Neural cell (in vitro differentiated cells): ENCODE measurements at regions not wholly inside any gene's neighbourhood (a gene's known extent, or its start where the extent isn't known, plus 50 kb on each side); places are given as distances from the start of the nearest gene placed in this dataset.

Source experiments
- H2AFZ ChIP-seq: fragments of 200-600, 300-800 bp; sonication (generic), shearing (Covaris generic); 2 replicates; pipeline ENCODE4 v1.6.0; 2014; ENCODE audit warnings: low read depth, mild to moderate bottlenecking, antibody characterized with exemption, low read length, moderate library complexity
- H3F3A ChIP-seq: fragments of 200-600 bp; shearing (Covaris generic); 2 replicates; pipeline ENCODE4 v1.6.1; 2016; ENCODE audit warnings: mild to moderate bottlenecking, moderate library complexity, mixed read lengths, antibody characterized with exemption, low read length; ENCODE audit not compliant: insufficient read depth, poor library complexity, severe bottlenecking
- H3K27ac ChIP-seq: fragments of 200-600, 300-800 bp; sonication (generic), shearing (Covaris generic); 2 replicates; pipeline ENCODE4 v1.5.1; 2014; ENCODE audit warnings: mild to moderate bottlenecking, low read length, moderate library complexity
- H3K27me3 ChIP-seq: fragments of 300-800, 200-600 bp; sonication (generic), shearing (Covaris generic); 2 replicates; pipeline ENCODE4 v1.6.0; 2014; ENCODE audit warnings: mild to moderate bottlenecking, low read depth, low read length, moderate library complexity; ENCODE audit not compliant: insufficient read depth
- H3K36me3 ChIP-seq: fragments of 300-800, 200-600 bp; sonication (generic), shearing (Covaris generic); 2 replicates; pipeline ENCODE4 v1.5.1; 2014; ENCODE audit warnings: mild to moderate bottlenecking, antibody characterized with exemption, low read length, moderate library complexity; ENCODE audit not compliant: insufficient read depth
- H3K4me2 ChIP-seq: fragments of 300-800, 200-600 bp; sonication (generic), shearing (Covaris generic); 2 replicates; pipeline ENCODE4 v1.6.0; 2014; ENCODE audit warnings: mild to moderate bottlenecking, low read length
- H3K4me3 ChIP-seq: fragments of 300-800, 200-600 bp; sonication (generic), shearing (Covaris generic); 2 replicates; pipeline ENCODE4 v1.5.1; 2014; ENCODE audit warnings: mild to moderate bottlenecking, low read length, moderate library complexity
- H3K79me2 ChIP-seq: fragments of 200-600 bp; shearing (Covaris generic); replicated peaks from 2 replicates; pipeline ENCODE4 v1.6.0; 2014; ENCODE audit warnings: mild to moderate bottlenecking, low read length, moderate library complexity; ENCODE audit not compliant: insufficient read depth
- H3K9ac ChIP-seq: fragments of 300-800, 200-600 bp; sonication (generic), shearing (Covaris generic); 2 replicates; pipeline ENCODE4 v1.6.1; 2016; ENCODE audit warnings: mild to moderate bottlenecking, low read length, mixed read lengths
- H3K9me2 ChIP-seq: fragments of 200-600 bp; shearing (Covaris generic); 2 replicates; pipeline ENCODE4 v1.6.1; 2016; ENCODE audit warnings: mild to moderate bottlenecking, low read length, mixed read lengths; ENCODE audit not compliant: insufficient read depth
- H3K9me3 ChIP-seq: fragments of 200-600, 300-800 bp; sonication (generic), shearing (Covaris generic); 2 replicates; pipeline ENCODE4 v1.6.1; 2016; ENCODE audit warnings: mild to moderate bottlenecking, mixed run types, low read length, moderate library complexity, mixed read lengths
- H4K20me1 ChIP-seq: fragments of 200-600 bp; shearing (Covaris generic); 2 replicates; pipeline ENCODE4 v1.6.1; 2016; ENCODE audit warnings: mild to moderate bottlenecking, mixed run types; ENCODE audit not compliant: insufficient read depth
- EP300 ChIP-seq: fragments of 450-650 bp; conservative IDR thresholded peaks from 2 replicates; pipeline ENCODE4 v1.6.1; 2014; ENCODE audit warnings: antibody characterized with exemption, mild to moderate bottlenecking, moderate library complexity; ENCODE audit not compliant: poor library complexity, severe bottlenecking
- EZH2 ChIP-seq: fragments of 200-600, 300-800 bp; shearing (Covaris generic), sonication (generic); IDR thresholded peaks from 2 replicates; pipeline ENCODE4 v1.6.1; 2014; ENCODE audit warnings: antibody characterized with exemption, low read length, borderline replicate concordance, mild to moderate bottlenecking; ENCODE audit not compliant: insufficient read depth, poor library complexity, severe bottlenecking
- MXI1 ChIP-seq: fragments of 450-650 bp; conservative IDR thresholded peaks from 2 replicates; pipeline ENCODE4 v1.6.1; 2014; ENCODE audit warnings: antibody characterized with exemption, mild to moderate bottlenecking; ENCODE audit not compliant: poor library complexity, severe bottlenecking
- POLR2AphosphoS5 ChIP-seq: IDR thresholded peaks from 2 replicates; pipeline ENCODE4 v1.6.1; 2012
- RAD21 ChIP-seq: fragments of 450-650 bp; conservative IDR thresholded peaks from 2 replicates; pipeline ENCODE4 v1.6.1; 2014; ENCODE audit warnings: antibody characterized with exemption, mild to moderate bottlenecking, moderate library complexity
- SMC3 ChIP-seq: fragments of 450-650 bp; conservative IDR thresholded peaks from 2 replicates; pipeline ENCODE4 v1.6.1; 2014; ENCODE audit warnings: antibody characterized with exemption, mild to moderate bottlenecking, moderate library complexity; ENCODE audit not compliant: poor library complexity
- TAF1 ChIP-seq: IDR thresholded peaks from 2 replicates; pipeline ENCODE4 v1.6.1; 2012; ENCODE audit warnings: low read depth
- TF ChIP-seq, protein P1 (sequence below): IDR thresholded peaks from 2 replicates; pipeline ENCODE4 v1.6.1; 2012; ENCODE audit warnings: borderline replicate concordance
- TF ChIP-seq, protein P2 (sequence below): fragments of 450-650 bp; IDR thresholded peaks from 2 replicates; pipeline ENCODE4 v1.5.1; 2014; ENCODE audit warnings: antibody characterized with exemption, mild to moderate bottlenecking, moderate library complexity; ENCODE audit not compliant: poor library complexity, severe bottlenecking

DNA sequence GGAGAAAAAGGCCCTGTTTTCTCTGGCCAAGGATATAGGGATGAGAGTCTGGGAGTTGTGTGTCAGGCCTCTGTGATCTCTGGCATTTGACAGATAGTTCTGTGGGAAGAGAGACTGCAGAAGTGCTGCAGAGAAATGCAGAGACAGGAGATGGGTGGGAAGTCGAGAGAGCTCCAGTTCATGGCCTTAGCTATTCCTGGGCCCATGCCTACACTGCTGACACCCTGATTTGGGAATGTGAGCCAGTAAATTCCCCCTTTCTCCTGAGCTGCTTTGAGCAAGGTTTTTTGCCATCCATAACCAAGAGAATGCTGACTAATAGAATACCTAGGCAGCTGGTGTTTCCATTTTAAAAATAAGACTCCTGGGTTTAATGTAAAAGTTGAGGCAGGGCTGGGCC, 59.3 kb downstream of the EBLN2 start:
- Histone ChIP-seq H4K20me1 (no peaks in the 10 kb centered on the region), H3K9me2 (no peaks in the 10 kb centered on the region), H3K27ac (no peak overlapping the region), H3K79me2 (no peaks in the 10 kb centered on the region), H3K36me3 (no peaks in the 10 kb centered on the region), H3K4me3 (no peak overlapping the region), H3K9ac (no peak overlapping the region), H3K4me2 (no peak overlapping the region), H3K27me3 (no peaks in the 10 kb centered on the region), H3F3A (no peaks in the 10 kb centered on the region), H2AFZ (no peak overlapping the region), H3K9me3 (peaks cover 2% of the 10 kb centered on the region)
- TF ChIP-seq POLR2AphosphoS5 (no peak), SMC3 (no peak), TAF1 (no peak), MXI1 (no peak), RAD21 (no peak), EP300 (no peak), EZH2 (no peak)
- TF ChIP-seq, protein P1, sequence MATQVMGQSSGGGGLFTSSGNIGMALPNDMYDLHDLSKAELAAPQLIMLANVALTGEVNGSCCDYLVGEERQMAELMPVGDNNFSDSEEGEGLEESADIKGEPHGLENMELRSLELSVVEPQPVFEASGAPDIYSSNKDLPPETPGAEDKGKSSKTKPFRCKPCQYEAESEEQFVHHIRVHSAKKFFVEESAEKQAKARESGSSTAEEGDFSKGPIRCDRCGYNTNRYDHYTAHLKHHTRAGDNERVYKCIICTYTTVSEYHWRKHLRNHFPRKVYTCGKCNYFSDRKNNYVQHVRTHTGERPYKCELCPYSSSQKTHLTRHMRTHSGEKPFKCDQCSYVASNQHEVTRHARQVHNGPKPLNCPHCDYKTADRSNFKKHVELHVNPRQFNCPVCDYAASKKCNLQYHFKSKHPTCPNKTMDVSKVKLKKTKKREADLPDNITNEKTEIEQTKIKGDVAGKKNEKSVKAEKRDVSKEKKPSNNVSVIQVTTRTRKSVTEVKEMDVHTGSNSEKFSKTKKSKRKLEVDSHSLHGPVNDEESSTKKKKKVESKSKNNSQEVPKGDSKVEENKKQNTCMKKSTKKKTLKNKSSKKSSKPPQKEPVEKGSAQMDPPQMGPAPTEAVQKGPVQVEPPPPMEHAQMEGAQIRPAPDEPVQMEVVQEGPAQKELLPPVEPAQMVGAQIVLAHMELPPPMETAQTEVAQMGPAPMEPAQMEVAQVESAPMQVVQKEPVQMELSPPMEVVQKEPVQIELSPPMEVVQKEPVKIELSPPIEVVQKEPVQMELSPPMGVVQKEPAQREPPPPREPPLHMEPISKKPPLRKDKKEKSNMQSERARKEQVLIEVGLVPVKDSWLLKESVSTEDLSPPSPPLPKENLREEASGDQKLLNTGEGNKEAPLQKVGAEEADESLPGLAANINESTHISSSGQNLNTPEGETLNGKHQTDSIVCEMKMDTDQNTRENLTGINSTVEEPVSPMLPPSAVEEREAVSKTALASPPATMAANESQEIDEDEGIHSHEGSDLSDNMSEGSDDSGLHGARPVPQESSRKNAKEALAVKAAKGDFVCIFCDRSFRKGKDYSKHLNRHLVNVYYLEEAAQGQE = no peak
- TF ChIP-seq, protein P2, sequence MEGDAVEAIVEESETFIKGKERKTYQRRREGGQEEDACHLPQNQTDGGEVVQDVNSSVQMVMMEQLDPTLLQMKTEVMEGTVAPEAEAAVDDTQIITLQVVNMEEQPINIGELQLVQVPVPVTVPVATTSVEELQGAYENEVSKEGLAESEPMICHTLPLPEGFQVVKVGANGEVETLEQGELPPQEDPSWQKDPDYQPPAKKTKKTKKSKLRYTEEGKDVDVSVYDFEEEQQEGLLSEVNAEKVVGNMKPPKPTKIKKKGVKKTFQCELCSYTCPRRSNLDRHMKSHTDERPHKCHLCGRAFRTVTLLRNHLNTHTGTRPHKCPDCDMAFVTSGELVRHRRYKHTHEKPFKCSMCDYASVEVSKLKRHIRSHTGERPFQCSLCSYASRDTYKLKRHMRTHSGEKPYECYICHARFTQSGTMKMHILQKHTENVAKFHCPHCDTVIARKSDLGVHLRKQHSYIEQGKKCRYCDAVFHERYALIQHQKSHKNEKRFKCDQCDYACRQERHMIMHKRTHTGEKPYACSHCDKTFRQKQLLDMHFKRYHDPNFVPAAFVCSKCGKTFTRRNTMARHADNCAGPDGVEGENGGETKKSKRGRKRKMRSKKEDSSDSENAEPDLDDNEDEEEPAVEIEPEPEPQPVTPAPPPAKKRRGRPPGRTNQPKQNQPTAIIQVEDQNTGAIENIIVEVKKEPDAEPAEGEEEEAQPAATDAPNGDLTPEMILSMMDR = no peak

DNA sequence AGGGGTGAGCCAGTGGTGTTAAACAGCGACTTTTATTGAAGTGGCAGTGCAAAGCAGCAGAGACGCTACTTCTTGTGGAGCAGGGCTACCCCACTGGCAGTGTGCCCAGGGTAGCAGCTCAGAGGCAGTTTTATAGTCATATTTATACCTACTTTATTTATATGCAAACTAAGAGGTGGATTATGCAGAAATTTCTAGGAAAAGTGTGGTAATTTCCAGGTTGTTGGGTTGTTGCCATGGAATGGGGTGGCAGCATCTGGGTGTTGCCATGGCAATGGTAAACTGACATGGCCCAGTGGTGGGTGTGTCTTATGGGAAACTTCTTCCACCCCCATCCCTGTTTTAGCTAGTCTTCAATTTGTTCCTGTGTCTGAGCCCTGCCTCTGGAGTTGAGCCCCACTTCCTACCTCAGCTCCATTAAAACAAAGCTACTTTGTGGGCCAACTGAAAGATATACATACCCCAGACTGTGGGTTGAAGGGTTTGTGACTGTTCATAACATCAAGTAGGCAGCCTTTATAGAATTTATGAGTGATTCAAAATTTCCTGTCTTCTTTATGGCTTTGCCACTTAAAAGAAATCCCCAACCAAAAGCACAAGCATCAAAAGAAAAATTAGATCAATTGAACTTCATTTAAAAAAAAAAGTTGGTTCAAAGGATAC, 60.3 kb downstream of the EBLN2 start:
- H3K27ac ChIP-seq = no peak overlapping the region
- no peaks in the 10 kb centered on the region for H3K27me3 ChIP-seq
- no peaks in the 10 kb centered on the region for H3K9me2 ChIP-seq
- H3K36me3 ChIP-seq = no peaks in the 10 kb centered on the region
- no peak overlapping the region for H3K4me3 ChIP-seq
- no peak overlapping the region for H3K9ac ChIP-seq
- H3F3A ChIP-seq = no peaks in the 10 kb centered on the region
- no peaks in the 10 kb centered on the region for H4K20me1 ChIP-seq
- TF ChIP-seq MXI1 = no peak
- TF ChIP-seq TAF1 = no peak
- TF ChIP-seq EP300 = no peak
- TF ChIP-seq, protein P1 = no peak
- TF ChIP-seq, protein P2 = no peak
- no peak for TF ChIP-seq RAD21
- TF ChIP-seq EZH2 = no peak
- TF ChIP-seq POLR2AphosphoS5 = no peak
- TF ChIP-seq SMC3 = no peak
- H2AFZ ChIP-seq = no peak overlapping the region
- no peak overlapping the region for H3K4me2 ChIP-seq
- peaks cover 2% of the 10 kb centered on the region for H3K9me3 ChIP-seq
- H3K79me2 ChIP-seq = no peaks in the 10 kb centered on the region
